GM18505 (cell line): ENCODE measurements at regions not wholly inside any gene's neighbourhood (a gene's known extent, or its start where the extent isn't known, plus 50 kb on each side); places are given as distances from the start of the nearest gene placed in this dataset.
"Not testable (repeated sequence)": the region's sequence is repeated elsewhere in the genome, so short reads cannot be mapped to it uniquely, and the experiment has no call there.

Source experiments
- ATAC-seq: cut with Tn5 transposase; IDR thresholded peaks from one replicate; pipeline ENCODE4 v1.9.1; 2021; ENCODE audit not compliant: unreplicated experiment

- not testable (repeated sequence) for ATAC-seq
Observed at GRCh38 chr17:20633268-20634059, 53.9 kb downstream of the CDRT15L2 start.

- not testable (repeated sequence) for ATAC-seq
Observed at GRCh38 chr17:20640147-20640546, 60.6 kb downstream of the CDRT15L2 start.

- ATAC-seq, result not testable (repeated sequence)
Observed at GRCh38 chr17:20646661-20647272, 67.2 kb downstream of the CDRT15L2 start.

GRCh38 chr17:20649097-20649767 lies 69.7 kb downstream of the CDRT15L2 start:
- peak; percentile 81 for ATAC-seq

- ATAC-seq, result not testable (repeated sequence)
Observed at GRCh38 chr17:20651022-20651421, 71.5 kb downstream of the CDRT15L2 start.

- ATAC-seq, result not testable (repeated sequence)
Observed at GRCh38 chr17:20651736-20652135, 72.2 kb downstream of the CDRT15L2 start.

- ATAC-seq, result not testable (repeated sequence)
Observed at GRCh38 chr17:20653391-20653790, 73.9 kb downstream of the CDRT15L2 start.

- not testable (repeated sequence) for ATAC-seq
Observed at GRCh38 chr17:20654114-20654513, 74.6 kb downstream of the CDRT15L2 start.

- ATAC-seq, result not testable (repeated sequence)
Observed at GRCh38 chr17:20654575-20654974, 75.1 kb downstream of the CDRT15L2 start.

- not testable (repeated sequence) for ATAC-seq
Observed at GRCh38 chr17:20665103-20665955, 85.8 kb downstream of the CDRT15L2 start.

- not testable (repeated sequence) for ATAC-seq
Observed at GRCh38 chr17:20666689-20667088, 87.2 kb downstream of the CDRT15L2 start.

GRCh38 chr17:20667712-20668111 lies 88.2 kb downstream of the CDRT15L2 start:
- ATAC-seq, result not testable (repeated sequence)

- not testable (repeated sequence) for ATAC-seq
Observed at GRCh38 chr17:20668316-20668715, 88.8 kb downstream of the CDRT15L2 start.

- ATAC-seq, result not testable (repeated sequence)
Observed at GRCh38 chr17:20668868-20669267, 89.3 kb downstream of the CDRT15L2 start.

- ATAC-seq, result not testable (repeated sequence)
Observed at GRCh38 chr17:20670506-20670905, 91.0 kb downstream of the CDRT15L2 start.

- ATAC-seq, result not testable (repeated sequence)
Observed at GRCh38 chr17:20674374-20674773, 94.8 kb downstream of the CDRT15L2 start.

GRCh38 chr17:20675707-20676106 lies 96.2 kb downstream of the CDRT15L2 start:
- ATAC-seq, result not testable (repeated sequence)

- ATAC-seq, result not testable (repeated sequence)
Observed at GRCh38 chr17:20676656-20677055, 97.1 kb downstream of the CDRT15L2 start.

GRCh38 chr17:20677469-20677868 lies 97.9 kb downstream of the CDRT15L2 start:
- not testable (repeated sequence) for ATAC-seq

GRCh38 chr17:20678424-20678823 lies 98.9 kb downstream of the CDRT15L2 start:
- not testable (repeated sequence) for ATAC-seq
